HEK293 (cell line): ENCODE measurements at regions not wholly inside any gene's neighbourhood (a gene's known extent, or its start where the extent isn't known, plus 50 kb on each side); places are given as distances from the start of the nearest gene placed in this dataset.

Experiments
- HOXA7 ChIP-seq: sonication (generic); formaldehyde crosslinking; IDR thresholded peaks from 2 replicates; pipeline ENCODE4 v1.8.1; 2022; ENCODE audit warnings: missing genetic modification reagents, borderline replicate concordance
- MEIS1 ChIP-seq: sonication (generic); formaldehyde crosslinking; IDR thresholded peaks from 2 replicates; pipeline ENCODE4 v1.8.1; 2022; ENCODE audit warnings: missing genetic modification reagents, mild to moderate bottlenecking, borderline replicate concordance
- ZBTB7A ChIP-seq: fragments of 450-650 bp; formaldehyde crosslinking; IDR thresholded peaks from 2 replicates; pipeline ENCODE4 v1.5.1; 2016; ENCODE audit warnings: low read depth, missing biosample characterization, missing genetic modification characterization
- ZEB2 ChIP-seq: fragments of 450-650 bp; formaldehyde crosslinking; IDR thresholded peaks from 2 replicates; pipeline ENCODE4 v1.5.1; 2016; ENCODE audit warnings: missing biosample characterization, missing genetic modification characterization
- ZNF146 ChIP-seq: fragments of 450-650 bp; formaldehyde crosslinking; IDR thresholded peaks from 2 replicates; pipeline ENCODE4 v1.5.1; 2016; ENCODE audit warnings: missing biosample characterization, missing genetic modification characterization
- ZNF292 ChIP-seq: fragments of 450-650 bp; formaldehyde crosslinking; IDR thresholded peaks from 2 replicates; pipeline ENCODE4 v1.5.1; 2016; ENCODE audit warnings: low read depth, missing biosample characterization, missing genetic modification characterization, borderline replicate concordance
- ZNF311 ChIP-seq: fragments of 450-650 bp; formaldehyde crosslinking; IDR thresholded peaks from 2 replicates; pipeline ENCODE4 v1.5.1; 2017; ENCODE audit warnings: missing biosample characterization, missing genetic modification characterization, borderline replicate concordance
- ZNF404 ChIP-seq: fragments of 450-650 bp; formaldehyde crosslinking; IDR thresholded peaks from 2 replicates; pipeline ENCODE4 v1.5.1; 2017; ENCODE audit warnings: missing biosample characterization, missing genetic modification characterization
- ZNF473 ChIP-seq: fragments of 450-650 bp; formaldehyde crosslinking; IDR thresholded peaks from 2 replicates; pipeline ENCODE4 v1.5.1; 2017; ENCODE audit warnings: missing biosample characterization, missing genetic modification characterization
- ZNF514 ChIP-seq: fragments of 450-650 bp; formaldehyde crosslinking; IDR thresholded peaks from 2 replicates; pipeline ENCODE4 v1.5.1; 2016; ENCODE audit warnings: missing biosample characterization, missing genetic modification characterization
- ZNF560 ChIP-seq: fragments of 450-650 bp; formaldehyde crosslinking; IDR thresholded peaks from 2 replicates; pipeline ENCODE4 v1.5.1; 2017; ENCODE audit warnings: missing biosample characterization, missing genetic modification characterization, borderline replicate concordance
- ZNF561 ChIP-seq: fragments of 450-650 bp; IDR thresholded peaks from 2 replicates; pipeline ENCODE4 v1.5.1; 2018; ENCODE audit warnings: missing biosample characterization, missing genetic modification characterization, borderline replicate concordance
- ZSCAN30 ChIP-seq: fragments of 450-650 bp; IDR thresholded peaks from 2 replicates; pipeline ENCODE4 v1.5.1; 2018; ENCODE audit warnings: missing biosample characterization, mild to moderate bottlenecking, missing genetic modification characterization, moderate library complexity
- TF ChIP-seq, protein P1 (sequence below): fragments of 450-650 bp; formaldehyde crosslinking; IDR thresholded peaks from 2 replicates; pipeline ENCODE4 v1.5.1; 2016; ENCODE audit warnings: missing biosample characterization, missing genetic modification characterization

DNA sequence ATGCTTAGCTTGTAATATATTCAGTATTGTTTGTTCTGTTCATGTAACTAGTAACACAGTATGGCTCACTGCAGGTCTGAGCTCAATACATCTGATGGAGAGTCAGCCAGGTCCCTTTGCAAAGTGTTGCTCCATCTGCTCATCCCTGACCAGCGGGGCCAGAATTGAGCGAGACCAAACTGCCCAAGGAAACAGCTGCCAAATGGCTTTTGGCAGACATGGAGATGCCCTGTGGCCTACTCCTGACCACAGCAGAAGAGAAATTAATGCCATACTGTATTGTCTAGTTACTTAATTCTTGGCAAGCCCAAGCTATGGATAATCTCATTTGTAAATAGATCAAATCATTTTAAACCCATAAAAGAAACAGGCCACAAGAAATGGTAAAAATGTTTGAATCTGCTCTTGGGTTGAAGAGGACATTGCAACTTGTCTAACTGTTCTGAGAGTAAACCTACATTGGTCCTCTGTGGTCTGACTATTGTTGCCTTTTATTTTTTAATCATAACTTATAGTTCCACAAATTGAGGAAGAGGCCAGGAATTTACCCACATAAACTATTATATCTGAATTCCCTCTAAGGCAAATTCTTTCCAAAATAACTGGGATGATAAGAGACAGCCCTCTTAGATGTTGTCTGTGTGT is 209.5 kb downstream of the EBLN2 start:
- TF ChIP-seq ZSCAN30 (tag by site-specific recombination) (no peak), HOXA7 (CRISPR knock-in tag) (no peak), ZNF561 (tag by site-specific recombination) (no peak), ZNF292 (tag by site-specific recombination) (no peak), ZNF404 (tag by site-specific recombination) (no peak), ZNF146 (tag by site-specific recombination) (no peak), ZEB2 (tag by site-specific recombination) (no peak), ZBTB7A (no peak), ZNF473 (tag by site-specific recombination) (no peak), ZNF311 (tag by site-specific recombination) (no peak), ZNF514 (tag by site-specific recombination) (no peak), ZNF560 (no peak), MEIS1 (CRISPR knock-in tag) (no peak)
- TF ChIP-seq, protein P1, sequence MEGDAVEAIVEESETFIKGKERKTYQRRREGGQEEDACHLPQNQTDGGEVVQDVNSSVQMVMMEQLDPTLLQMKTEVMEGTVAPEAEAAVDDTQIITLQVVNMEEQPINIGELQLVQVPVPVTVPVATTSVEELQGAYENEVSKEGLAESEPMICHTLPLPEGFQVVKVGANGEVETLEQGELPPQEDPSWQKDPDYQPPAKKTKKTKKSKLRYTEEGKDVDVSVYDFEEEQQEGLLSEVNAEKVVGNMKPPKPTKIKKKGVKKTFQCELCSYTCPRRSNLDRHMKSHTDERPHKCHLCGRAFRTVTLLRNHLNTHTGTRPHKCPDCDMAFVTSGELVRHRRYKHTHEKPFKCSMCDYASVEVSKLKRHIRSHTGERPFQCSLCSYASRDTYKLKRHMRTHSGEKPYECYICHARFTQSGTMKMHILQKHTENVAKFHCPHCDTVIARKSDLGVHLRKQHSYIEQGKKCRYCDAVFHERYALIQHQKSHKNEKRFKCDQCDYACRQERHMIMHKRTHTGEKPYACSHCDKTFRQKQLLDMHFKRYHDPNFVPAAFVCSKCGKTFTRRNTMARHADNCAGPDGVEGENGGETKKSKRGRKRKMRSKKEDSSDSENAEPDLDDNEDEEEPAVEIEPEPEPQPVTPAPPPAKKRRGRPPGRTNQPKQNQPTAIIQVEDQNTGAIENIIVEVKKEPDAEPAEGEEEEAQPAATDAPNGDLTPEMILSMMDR (tag by site-specific recombination), result no peak
